ENCODE measurements at regions not wholly inside any gene's neighbourhood (a gene's known extent, or its start where the extent isn't known, plus 50 kb on each side); places are given as distances from the start of the nearest gene placed in this dataset.

DNA sequence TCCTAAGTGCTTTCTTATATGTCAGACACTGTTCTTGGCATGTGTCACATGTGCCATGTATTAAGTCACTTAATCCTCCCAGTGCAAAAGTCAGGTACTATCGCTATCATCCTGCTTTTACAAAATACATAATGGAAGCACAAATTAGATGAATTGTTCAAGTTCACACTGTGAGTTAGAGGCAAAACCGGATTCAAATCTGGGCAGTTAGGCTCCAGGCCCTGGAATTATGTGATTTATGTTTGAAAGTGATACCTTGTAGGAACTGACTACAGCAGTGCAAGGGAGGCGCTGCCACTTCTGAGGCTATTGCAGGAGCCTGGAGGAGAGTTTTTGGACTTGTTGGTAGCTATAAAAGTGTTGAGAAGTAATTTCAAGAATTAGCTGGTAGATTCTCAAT is 358.3 kb downstream of the HLX start:
- H3K4me3 ChIP-seq (ENCODE audit: low read depth, low read length, poor library complexity, severe bottlenecking) = no peak overlapping the region
- no peaks in the 10 kb centered on the region for H3K79me2 ChIP-seq (ENCODE audit: insufficient read depth, low read depth, low read length)
- no TSS peak for BruUV-seq (replicated peaks)
- intact Hi-C loops (cut with micrococcal nuclease; ENCODE audit: unreplicated experiment) = no loop called here
- ChIA-PET POLR2A (no interaction called here), CTCF (ENCODE audit: unreplicated experiment) (no interaction called here)
- no peak overlapping the region for H3K4me2 ChIP-seq (ENCODE audit: low read length)
- no peak for TF ChIP-seq EZH2phosphoT487 (IDR thresholded peaks at IDR 0.05; ENCODE audit: borderline replicate concordance, low read depth, low read length)
- TF ChIP-seq, protein P1, sequence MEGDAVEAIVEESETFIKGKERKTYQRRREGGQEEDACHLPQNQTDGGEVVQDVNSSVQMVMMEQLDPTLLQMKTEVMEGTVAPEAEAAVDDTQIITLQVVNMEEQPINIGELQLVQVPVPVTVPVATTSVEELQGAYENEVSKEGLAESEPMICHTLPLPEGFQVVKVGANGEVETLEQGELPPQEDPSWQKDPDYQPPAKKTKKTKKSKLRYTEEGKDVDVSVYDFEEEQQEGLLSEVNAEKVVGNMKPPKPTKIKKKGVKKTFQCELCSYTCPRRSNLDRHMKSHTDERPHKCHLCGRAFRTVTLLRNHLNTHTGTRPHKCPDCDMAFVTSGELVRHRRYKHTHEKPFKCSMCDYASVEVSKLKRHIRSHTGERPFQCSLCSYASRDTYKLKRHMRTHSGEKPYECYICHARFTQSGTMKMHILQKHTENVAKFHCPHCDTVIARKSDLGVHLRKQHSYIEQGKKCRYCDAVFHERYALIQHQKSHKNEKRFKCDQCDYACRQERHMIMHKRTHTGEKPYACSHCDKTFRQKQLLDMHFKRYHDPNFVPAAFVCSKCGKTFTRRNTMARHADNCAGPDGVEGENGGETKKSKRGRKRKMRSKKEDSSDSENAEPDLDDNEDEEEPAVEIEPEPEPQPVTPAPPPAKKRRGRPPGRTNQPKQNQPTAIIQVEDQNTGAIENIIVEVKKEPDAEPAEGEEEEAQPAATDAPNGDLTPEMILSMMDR (conservative IDR thresholded peaks at IDR 0.05; ENCODE audit: low read length) = no peak
- no peaks in the 10 kb centered on the region for H3K9me2 ChIP-seq (ENCODE audit: insufficient read depth, low read length)
- H3K36me3 ChIP-seq (ENCODE audit: insufficient read depth, low read length) = no peaks in the 10 kb centered on the region
- no peaks in the 10 kb centered on the region for H4K20me1 ChIP-seq (ENCODE audit: insufficient read depth, low read length)
- no peak for DNase-seq (ENCODE audit: low spot score)
- H3K9me3 ChIP-seq (ENCODE audit: low read length) = no peaks in the 10 kb centered on the region
- no peak overlapping the region for H3K27ac ChIP-seq (ENCODE audit: low read depth, low read length, poor library complexity, severe bottlenecking)
- H3K4me1 ChIP-seq (ENCODE audit: insufficient read depth, low read length, poor library complexity, severe bottlenecking) = no peaks in the 10 kb centered on the region
- no peak overlapping the region for H2AFZ ChIP-seq (ENCODE audit: low read length)

DNA sequence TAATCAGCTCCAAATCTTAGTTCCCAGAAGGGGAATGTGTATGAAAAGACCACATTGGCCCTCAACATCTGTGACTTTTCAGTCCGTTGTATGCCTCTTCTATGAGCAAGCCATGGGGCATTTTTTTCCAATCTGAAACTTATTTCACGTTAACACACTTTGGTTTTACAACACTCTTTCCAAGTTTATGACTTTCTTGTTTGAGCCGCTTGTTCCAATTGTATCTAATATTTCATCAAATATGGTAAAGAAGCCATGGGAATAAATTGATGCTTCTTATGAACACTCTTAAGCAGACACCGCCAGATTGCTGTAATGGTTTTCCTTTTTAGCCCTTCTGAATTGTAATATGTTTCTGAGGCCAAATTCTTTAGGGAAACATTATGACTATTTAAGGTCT is 359.9 kb downstream of the HLX start:
- intact Hi-C loops (cut with micrococcal nuclease; ENCODE audit: unreplicated experiment) = no loop called here
- H3K27ac ChIP-seq (ENCODE audit: low read depth, low read length, poor library complexity, severe bottlenecking) = no peak overlapping the region
- no TSS peak for BruUV-seq (replicated peaks)
- CTCF ChIA-PET (ENCODE audit: unreplicated experiment) = no interaction called here
- no peaks in the 10 kb centered on the region for H3K79me2 ChIP-seq (ENCODE audit: insufficient read depth, low read depth, low read length)
- no peaks in the 10 kb centered on the region for H3K36me3 ChIP-seq (ENCODE audit: insufficient read depth, low read length)
- TF ChIP-seq, protein P1 (conservative IDR thresholded peaks at IDR 0.05; ENCODE audit: low read length) = no peak
- no peak for TF ChIP-seq EZH2phosphoT487 (IDR thresholded peaks at IDR 0.05; ENCODE audit: borderline replicate concordance, low read depth, low read length)
- no peaks in the 10 kb centered on the region for H3K4me1 ChIP-seq (ENCODE audit: insufficient read depth, low read length, poor library complexity, severe bottlenecking)
- H3K4me3 ChIP-seq (ENCODE audit: low read depth, low read length, poor library complexity, severe bottlenecking) = no peak overlapping the region
- no peaks in the 10 kb centered on the region for H3K9me2 ChIP-seq (ENCODE audit: insufficient read depth, low read length)
- no peak overlapping the region for H2AFZ ChIP-seq (ENCODE audit: low read length)
- no peak overlapping the region for H3K4me2 ChIP-seq (ENCODE audit: low read length)
- DNase-seq (ENCODE audit: low spot score) = no peak
- no peaks in the 10 kb centered on the region for H4K20me1 ChIP-seq (ENCODE audit: insufficient read depth, low read length)
- POLR2A ChIA-PET = interaction anchor here (1.0 kb wide), 1 partner anchor 9 kb away, joined by 3 read pairs; no protein-coding TSS in a partner anchor
- no peaks in the 10 kb centered on the region for H3K9me3 ChIP-seq (ENCODE audit: low read length)

DNA sequence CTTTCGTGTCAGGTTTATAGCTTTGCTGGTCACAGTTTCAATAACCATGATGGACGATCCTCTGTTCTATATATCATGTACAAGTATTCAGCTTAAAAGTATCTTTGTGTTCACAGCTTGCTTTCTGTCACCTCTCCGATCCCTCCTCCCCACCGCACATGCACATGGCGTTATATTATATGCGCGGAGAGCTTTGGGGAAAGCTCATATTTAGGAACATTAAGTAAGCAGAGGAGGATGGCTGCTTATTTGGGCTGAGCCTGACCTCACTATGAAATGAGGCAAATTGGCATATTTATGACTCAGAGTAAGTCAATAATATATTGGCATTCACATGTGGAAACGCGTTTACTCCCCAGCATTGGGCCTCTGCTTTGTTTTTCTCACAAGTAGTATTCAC is 360.5 kb downstream of the HLX start:
- Histone ChIP-seq H4K20me1 (ENCODE audit: insufficient read depth, low read length) (no peaks in the 10 kb centered on the region), H3K79me2 (ENCODE audit: insufficient read depth, low read depth, low read length) (no peaks in the 10 kb centered on the region), H3K9me3 (ENCODE audit: low read length) (no peaks in the 10 kb centered on the region), H3K4me1 (ENCODE audit: insufficient read depth, low read length, poor library complexity, severe bottlenecking) (no peaks in the 10 kb centered on the region), H3K4me2 (ENCODE audit: low read length) (no peak overlapping the region), H2AFZ (ENCODE audit: low read length) (no peak overlapping the region), H3K9me2 (ENCODE audit: insufficient read depth, low read length) (no peaks in the 10 kb centered on the region), H3K36me3 (ENCODE audit: insufficient read depth, low read length) (no peaks in the 10 kb centered on the region), H3K27ac (ENCODE audit: low read depth, low read length, poor library complexity, severe bottlenecking) (no peak overlapping the region), H3K4me3 (ENCODE audit: low read depth, low read length, poor library complexity, severe bottlenecking) (no peak overlapping the region)
- ChIA-PET POLR2A (no interaction called here), CTCF (ENCODE audit: unreplicated experiment) (no interaction called here)
- no TSS peak for BruUV-seq (replicated peaks)
- TF ChIP-seq EZH2phosphoT487 (IDR thresholded peaks at IDR 0.05; ENCODE audit: borderline replicate concordance, low read depth, low read length) = no peak
- TF ChIP-seq, protein P1 (conservative IDR thresholded peaks at IDR 0.05; ENCODE audit: low read length) = no peak
- DNase-seq (ENCODE audit: low spot score) = no peak
- intact Hi-C loops (cut with micrococcal nuclease; ENCODE audit: unreplicated experiment) = no loop called here
